ENCODE measurements at regions not wholly inside any gene's neighbourhood (a gene's known extent, or its start where the extent isn't known, plus 50 kb on each side); places are given as distances from the start of the nearest gene placed in this dataset.
A peak's percentile ranks its signal among the peaks of the same experiment; 100 is the strongest.
"Not testable (repeated sequence)": the region's sequence is repeated elsewhere in the genome, so short reads cannot be mapped to it uniquely, and the experiment has no call there.

- no peak for DNase-seq
Measured at GRCh38 chr12:125515887-125516286, 450.7 kb downstream of the AACS start.

GRCh38 chr12:125518074-125518473, 452.8 kb downstream of the AACS start:
- DNase-seq: no peak

GRCh38 chr12:125519026-125519651, 453.9 kb downstream of the AACS start:
- DNase-seq: no peak

GRCh38 chr12:125525879-125526278, 460.6 kb downstream of the AACS start:
- DNase-seq: no peak

GRCh38 chr12:125528281-125528680, 463.0 kb downstream of the AACS start:
- DNase-seq: no peak

GRCh38 chr12:125530201-125530600, 465.0 kb downstream of the AACS start:
- no peak for DNase-seq

- no peak for DNase-seq
Measured at GRCh38 chr12:125530876-125531275, 465.6 kb downstream of the AACS start.

GRCh38 chr12:125531574-125531973, 466.3 kb downstream of the AACS start:
- DNase-seq: no peak

GRCh38 chr12:125533434-125534029, 468.3 kb downstream of the AACS start:
- DNase-seq: peak; percentile 57

- DNase-seq: no peak
Measured at GRCh38 chr12:125538401-125539199, 473.4 kb downstream of the AACS start.

GRCh38 chr12:125540580-125541204, 475.5 kb downstream of the AACS start:
- DNase-seq: no peak

GRCh38 chr12:125544960-125545359, 479.7 kb downstream of the AACS start:
- no peak for DNase-seq

GRCh38 chr12:125549171-125549570, 483.9 kb downstream of the AACS start:
- no peak for DNase-seq

- DNase-seq: no peak
Measured at GRCh38 chr12:125549836-125550235, 484.6 kb downstream of the AACS start.

GRCh38 chr12:125552295-125552694, 487.1 kb downstream of the AACS start:
- no peak for DNase-seq

- not testable (repeated sequence) for DNase-seq
Measured at GRCh38 chr12:125561008-125561407, 495.8 kb downstream of the AACS start.

- DNase-seq: no peak
Measured at GRCh38 chr12:125564753-125565152, 499.5 kb downstream of the AACS start.

- DNase-seq: no peak
Measured at GRCh38 chr12:125567581-125567980, 502.3 kb downstream of the AACS start.

GRCh38 chr12:125568306-125568705, 503.1 kb downstream of the AACS start:
- no peak for DNase-seq

- no peak for DNase-seq
Measured at GRCh38 chr12:125573271-125573670, 508.0 kb downstream of the AACS start.

GRCh38 chr12:125577334-125577733, 512.1 kb downstream of the AACS start:
- no peak for DNase-seq

GRCh38 chr12:125579916-125580315, 514.7 kb downstream of the AACS start:
- no peak for DNase-seq

- DNase-seq: no peak
Measured at GRCh38 chr12:125583071-125583470, 517.8 kb downstream of the AACS start.

GRCh38 chr12:125586441-125586840, 521.2 kb downstream of the AACS start:
- no peak for DNase-seq
